ENCODE measurements at regions not wholly inside any gene's neighbourhood (a gene's known extent, or its start where the extent isn't known, plus 50 kb on each side); places are given as distances from the start of the nearest gene placed in this dataset.

DNA sequence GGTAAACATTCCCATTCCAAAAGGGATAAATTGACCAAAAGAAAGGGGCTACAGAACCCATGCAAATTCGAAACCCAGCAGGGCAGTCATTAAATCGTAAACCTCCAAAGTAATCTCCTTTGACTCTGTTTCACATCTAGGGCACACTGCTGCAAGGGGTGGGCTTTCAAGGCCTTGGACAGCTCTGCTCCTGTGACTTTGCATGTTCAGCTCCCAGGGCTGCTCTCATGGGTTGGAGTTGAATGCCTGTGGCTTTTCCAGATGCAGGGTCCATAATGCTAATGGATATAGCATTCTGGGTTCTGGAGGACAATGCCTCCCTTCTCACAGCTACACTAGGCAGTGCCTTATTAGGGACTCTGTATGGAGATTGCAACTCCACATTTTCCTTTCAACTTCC is 211.9 kb upstream of the MANEA start:
- H4K12ac ChIP-seq (ENCODE audit: low read depth, low read length), result no peak overlapping the region
- H3K18ac ChIP-seq (ENCODE audit: low read length), result no peak overlapping the region
- H4K8ac ChIP-seq (ENCODE audit: low read depth, low read length), result no peak overlapping the region
- no peak overlapping the region for H3K4me3 ChIP-seq (ENCODE audit: low read depth, low read length)
- peaks cover 0 to 5% of the 10 kb centered on the region in 2 experiments for H3K4me1 ChIP-seq (ENCODE audit: control insufficient read depth in 1 of 2, insufficient read depth in 2 of 2, low read length in 2 of 2)
- H3K79me2 ChIP-seq (ENCODE audit: control insufficient read depth, insufficient read depth, low read length, poor library complexity), result no peaks in the 10 kb centered on the region
- H2BK12ac ChIP-seq (ENCODE audit: low read length), result no peak overlapping the region
- no peaks in the 10 kb centered on the region for H3K36me3 ChIP-seq (ENCODE audit: control insufficient read depth in 1 of 2, insufficient read depth in 2 of 2, low read length in 2 of 2)
- H3K14ac ChIP-seq (ENCODE audit: low read length), result no peak overlapping the region
- H3K79me1 ChIP-seq (ENCODE audit: low read length), result no peaks in the 10 kb centered on the region
- no CpG with 5 or more reads among the region's 2 CpGs for WGBS (ENCODE audit: extremely low coverage, insufficient coverage, insufficient read length)
- no peak overlapping the region for H4K91ac ChIP-seq (ENCODE audit: low read depth, low read length)
- no peak overlapping the region for H2AK5ac ChIP-seq (ENCODE audit: low read length)
- H3K23ac ChIP-seq (ENCODE audit: low read length), result no peak overlapping the region
- H3K27me3 ChIP-seq (ENCODE audit: insufficient read depth, low read length), result no peaks in the 10 kb centered on the region
- no peak overlapping the region for H3K9ac ChIP-seq (ENCODE audit: low read length)
- H2AFZ ChIP-seq (ENCODE audit: insufficient read depth, low read length, poor library complexity), result no peak overlapping the region
- no peak overlapping the region for H3K27ac ChIP-seq (ENCODE audit: low read depth, low read length)
- no peak overlapping the region for H3K4me2 ChIP-seq (ENCODE audit: low read length)
- no peaks in the 10 kb centered on the region for H3K9me3 ChIP-seq (ENCODE audit: insufficient read depth, low read depth, low read length)
- H2BK120ac ChIP-seq (ENCODE audit: insufficient read depth, low read length, poor library complexity), result no peak overlapping the region
- no peak overlapping the region for H3K4ac ChIP-seq (ENCODE audit: low read depth, low read length)
- H2BK5ac ChIP-seq (ENCODE audit: low read depth, low read length, poor library complexity), result no peak overlapping the region
- no peak for DNase-seq

GRCh38 chr6:95366414-95366813 is 210.9 kb upstream of the MANEA start:
- Histone ChIP-seq H3K79me2 (ENCODE audit: control insufficient read depth, insufficient read depth, low read length, poor library complexity) (no peaks in the 10 kb centered on the region), H3K27me3 (ENCODE audit: insufficient read depth, low read length) (no peaks in the 10 kb centered on the region), H3K14ac (ENCODE audit: low read length) (no peak overlapping the region), H3K36me3 (ENCODE audit: control insufficient read depth in 1 of 2, insufficient read depth in 2 of 2, low read length in 2 of 2) (no peaks in the 10 kb centered on the region), H3K27ac (ENCODE audit: low read depth, low read length) (no peak overlapping the region), H3K18ac (ENCODE audit: low read length) (no peak overlapping the region), H3K9ac (ENCODE audit: low read length) (no peak overlapping the region), H3K4me3 (ENCODE audit: low read depth, low read length) (no peak overlapping the region), H4K8ac (ENCODE audit: low read depth, low read length) (no peak overlapping the region), H3K23ac (ENCODE audit: low read length) (no peak overlapping the region), H3K4me2 (ENCODE audit: low read length) (no peak overlapping the region), H3K4ac (ENCODE audit: low read depth, low read length) (no peak overlapping the region), H4K12ac (ENCODE audit: low read depth, low read length) (no peak overlapping the region), H3K4me1 (ENCODE audit: control insufficient read depth in 1 of 2, insufficient read depth in 2 of 2, low read length in 2 of 2) (peaks cover 0 to 5% of the 10 kb centered on the region in 2 experiments), H2BK12ac (ENCODE audit: low read length) (no peak overlapping the region), H3K79me1 (ENCODE audit: low read length) (no peaks in the 10 kb centered on the region), H2AFZ (ENCODE audit: insufficient read depth, low read length, poor library complexity) (no peak overlapping the region), H2AK5ac (ENCODE audit: low read length) (no peak overlapping the region), H4K91ac (ENCODE audit: low read depth, low read length) (no peak overlapping the region), H2BK120ac (ENCODE audit: insufficient read depth, low read length, poor library complexity) (no peak overlapping the region), H2BK5ac (ENCODE audit: low read depth, low read length, poor library complexity) (no peak overlapping the region), H3K9me3 (ENCODE audit: insufficient read depth, low read depth, low read length) (no peaks in the 10 kb centered on the region)
- no peak for DNase-seq
- WGBS (ENCODE audit: extremely low coverage, insufficient coverage, insufficient read length), result no CpG with 5 or more reads among the region's 4 CpGs

DNA sequence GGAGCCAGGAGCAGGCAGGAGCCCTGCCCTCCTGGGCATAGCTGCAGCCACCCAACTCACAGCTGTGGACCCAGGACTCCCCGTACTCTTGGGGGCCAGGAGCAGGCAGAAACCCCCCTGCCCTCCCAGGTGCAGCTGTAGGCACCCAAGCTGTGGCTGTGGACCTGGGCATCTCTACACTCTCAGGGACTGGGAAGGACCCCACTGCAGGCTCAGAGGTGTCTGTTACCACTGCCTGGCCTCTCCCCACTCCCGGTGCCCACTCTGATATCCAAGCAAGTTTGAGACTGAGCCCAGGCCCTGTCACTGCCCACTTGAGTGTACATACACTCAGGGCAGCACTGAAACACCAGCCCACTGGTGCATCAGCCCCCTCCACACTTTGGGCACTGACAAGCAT is 193.5 kb upstream of the MANEA start:
- H3K4me2 ChIP-seq (ENCODE audit: low read length), result no peak overlapping the region
- H3K14ac ChIP-seq (ENCODE audit: low read length), result no peak overlapping the region
- H2AK5ac ChIP-seq (ENCODE audit: low read length), result no peak overlapping the region
- H3K18ac ChIP-seq (ENCODE audit: low read length), result no peak overlapping the region
- H3K4ac ChIP-seq (ENCODE audit: low read depth, low read length), result no peak overlapping the region
- H4K12ac ChIP-seq (ENCODE audit: low read depth, low read length), result no peak overlapping the region
- no peak overlapping the region for H4K91ac ChIP-seq (ENCODE audit: low read depth, low read length)
- H2AFZ ChIP-seq (ENCODE audit: insufficient read depth, low read length, poor library complexity), result no peak overlapping the region
- no peak for DNase-seq
- H4K8ac ChIP-seq (ENCODE audit: low read depth, low read length), result no peak overlapping the region
- no peaks in the 10 kb centered on the region for H3K27me3 ChIP-seq (ENCODE audit: insufficient read depth, low read length)
- no CpG with 5 or more reads among the region's 2 CpGs for WGBS (ENCODE audit: extremely low coverage, insufficient coverage, insufficient read length)
- no peak overlapping the region for H2BK12ac ChIP-seq (ENCODE audit: low read length)
- H2BK5ac ChIP-seq (ENCODE audit: low read depth, low read length, poor library complexity), result no peak overlapping the region
- H3K4me1 ChIP-seq (ENCODE audit: control insufficient read depth in 1 of 2, insufficient read depth in 2 of 2, low read length in 2 of 2), result no peaks in the 10 kb centered on the region
- peaks cover 2% of the 10 kb centered on the region for H3K9me3 ChIP-seq (ENCODE audit: insufficient read depth, low read depth, low read length)
- H2BK120ac ChIP-seq (ENCODE audit: insufficient read depth, low read length, poor library complexity), result no peak overlapping the region
- no peak overlapping the region for H3K27ac ChIP-seq (ENCODE audit: low read depth, low read length)
- H3K9ac ChIP-seq (ENCODE audit: low read length), result no peak overlapping the region
- H3K79me1 ChIP-seq (ENCODE audit: low read length), result no peaks in the 10 kb centered on the region
- H3K79me2 ChIP-seq (ENCODE audit: control insufficient read depth, insufficient read depth, low read length, poor library complexity), result no peaks in the 10 kb centered on the region
- no peak overlapping the region for H3K23ac ChIP-seq (ENCODE audit: low read length)
- H3K36me3 ChIP-seq (ENCODE audit: control insufficient read depth in 1 of 2, insufficient read depth in 2 of 2, low read length in 2 of 2), result no peaks in the 10 kb centered on the region
- no peak overlapping the region for H3K4me3 ChIP-seq (ENCODE audit: low read depth, low read length)

DNA sequence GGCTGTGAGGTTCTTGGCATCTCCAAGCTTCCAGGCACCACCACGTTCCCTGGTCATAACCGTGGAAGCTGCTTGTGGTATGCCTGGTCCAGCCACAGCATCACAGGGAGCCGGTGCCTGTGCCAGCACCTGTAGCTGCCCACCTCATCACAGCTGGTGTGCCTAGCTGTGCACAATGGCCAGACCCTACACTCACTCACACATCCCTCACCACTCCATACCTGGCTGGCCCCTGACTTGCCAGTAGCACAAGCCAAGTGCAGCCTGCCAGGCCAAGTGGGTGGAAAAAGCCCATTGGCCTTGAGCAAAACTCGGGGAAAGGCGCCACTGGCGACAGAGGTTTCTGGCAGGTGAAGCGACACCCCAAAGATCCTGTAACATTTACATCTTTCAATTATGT is 192.3 kb upstream of the MANEA start:
- no peak overlapping the region for H3K9ac ChIP-seq (ENCODE audit: low read length)
- H2BK120ac ChIP-seq (ENCODE audit: insufficient read depth, low read length, poor library complexity), result no peak overlapping the region
- H3K14ac ChIP-seq (ENCODE audit: low read length), result no peak overlapping the region
- H3K4me2 ChIP-seq (ENCODE audit: low read length), result no peak overlapping the region
- no peak overlapping the region for H3K18ac ChIP-seq (ENCODE audit: low read length)
- no peak overlapping the region for H2AK5ac ChIP-seq (ENCODE audit: low read length)
- H3K9me3 ChIP-seq (ENCODE audit: insufficient read depth, low read depth, low read length), result peaks cover 2% of the 10 kb centered on the region
- no peak overlapping the region for H4K91ac ChIP-seq (ENCODE audit: low read depth, low read length)
- H2BK5ac ChIP-seq (ENCODE audit: low read depth, low read length, poor library complexity), result no peak overlapping the region
- no peak overlapping the region for H4K12ac ChIP-seq (ENCODE audit: low read depth, low read length)
- H3K27me3 ChIP-seq (ENCODE audit: insufficient read depth, low read length), result no peaks in the 10 kb centered on the region
- DNase-seq, result no peak
- no peak overlapping the region for H2AFZ ChIP-seq (ENCODE audit: insufficient read depth, low read length, poor library complexity)
- H3K79me1 ChIP-seq (ENCODE audit: low read length), result no peaks in the 10 kb centered on the region
- H3K23ac ChIP-seq (ENCODE audit: low read length), result peak overlapping the region; percentile 42
- no peaks in the 10 kb centered on the region for H3K79me2 ChIP-seq (ENCODE audit: control insufficient read depth, insufficient read depth, low read length, poor library complexity)
- no peak overlapping the region for H3K4me3 ChIP-seq (ENCODE audit: low read depth, low read length)
- no peak overlapping the region for H3K27ac ChIP-seq (ENCODE audit: low read depth, low read length)
- WGBS (ENCODE audit: extremely low coverage, insufficient coverage, insufficient read length), result no CpG with 5 or more reads among the region's 7 CpGs
- no peak overlapping the region for H2BK12ac ChIP-seq (ENCODE audit: low read length)
- H4K8ac ChIP-seq (ENCODE audit: low read depth, low read length), result no peak overlapping the region
- H3K4me1 ChIP-seq (ENCODE audit: control insufficient read depth in 1 of 2, insufficient read depth in 2 of 2, low read length in 2 of 2), result no peaks in the 10 kb centered on the region
- no peak overlapping the region for H3K4ac ChIP-seq (ENCODE audit: low read depth, low read length)
- H3K36me3 ChIP-seq (ENCODE audit: control insufficient read depth in 1 of 2, insufficient read depth in 2 of 2, low read length in 2 of 2), result no peaks in the 10 kb centered on the region

Measured in trophoblast cell (in vitro differentiated cells and primary cell).